ENCODE measurements at regions not wholly inside any gene's neighbourhood (a gene's known extent, or its start where the extent isn't known, plus 50 kb on each side); places are given as distances from the start of the nearest gene placed in this dataset.
A peak's percentile ranks its signal among the peaks of the same experiment; 100 is the strongest.

- ATAC-seq, result no peak
Measured at GRCh38 chr15:89421219-89421618, 75.2 kb downstream of the RHCG start.

GRCh38 chr15:89419370-89419984 is 76.9 kb downstream of the RHCG start:
- Mint-ChIP-seq H3K36me3 (peaks cover 0 to 15% (median 2%) of the 10 kb centered on the region in 3 donors), H3K27me3 (peaks cover 34 to 84% (median 69%) of the 10 kb centered on the region in 5 donors), H3K4me1 (peaks cover 3 to 6% (median 4%) of the 10 kb centered on the region in 4 donors), H3K9me3 (no peaks in the 10 kb centered on the region), H3K27ac (no peak overlapping the region), H3K4me3 (no peak overlapping the region)
- POLR2A ChIA-PET, result no interaction called here
- DNase-seq (peak in 5 of 10 donors; percentile 16 to 41 (median 35)), ATAC-seq (peak; percentile 44 to 47)

More at GRCh38 chr15:89421219-89421618, 75.2 kb downstream of the RHCG start:
- H3K4me3 Mint-ChIP-seq, result no peak overlapping the region
- H3K4me1 Mint-ChIP-seq, result peaks cover under 1 to 3% (median 1%) of the 10 kb centered on the region in 4 donors
- H3K36me3 Mint-ChIP-seq, result peaks cover 0 to 15% (median 0%) of the 10 kb centered on the region in 3 donors
- peaks cover 30 to 66% (median 58%) of the 10 kb centered on the region in 5 donors for H3K27me3 Mint-ChIP-seq
- POLR2A ChIA-PET, result no interaction called here
- no peak overlapping the region for H3K27ac Mint-ChIP-seq
- no peak for DNase-seq
- no peaks in the 10 kb centered on the region for H3K9me3 Mint-ChIP-seq

- Mint-ChIP-seq H3K27ac (no peak overlapping the region), H3K4me3 (no peak overlapping the region), H3K36me3 (peaks cover 0 to 15% (median 2%) of the 10 kb centered on the region in 3 donors), H3K27me3 (peaks cover 44 to 100% (median 78%) of the 10 kb centered on the region in 5 donors), H3K9me3 (peaks cover 0 to under 1% (median 0%) of the 10 kb centered on the region in 9 donors), H3K4me1 (peaks cover 5 to 6% (median 5%) of the 10 kb centered on the region in 4 donors)
- DNase-seq (no peak), ATAC-seq (no peak)
- POLR2A ChIA-PET, result interaction anchor here (0.7 to 1.2 kb wide), 2 partner anchors 13 to 385 kb away, joined by 3 read pairs; no protein-coding TSS in a partner anchor
Measured at GRCh38 chr15:89417206-89417725, 79.1 kb downstream of the RHCG start.

GRCh38 chr15:89416339-89417183 is 79.8 kb downstream of the RHCG start:
- H3K27ac Mint-ChIP-seq, result peak overlapping the region in 1 of 10 donors; percentile 34
- peaks cover 8 to 12% (median 10%) of the 10 kb centered on the region in 4 donors for H3K4me1 Mint-ChIP-seq
- peak in 9 of 10 donors; percentile 34 to 67 (median 43) for DNase-seq
- peaks cover 0 to 15% (median 4%) of the 10 kb centered on the region in 3 donors for H3K36me3 Mint-ChIP-seq
- H3K9me3 Mint-ChIP-seq, result peaks cover 0 to 2% (median 0%) of the 10 kb centered on the region in 9 donors
- POLR2A ChIA-PET, result interaction anchor here (0.7 kb wide), 1 partner anchor 386 kb away, joined by 3 read pairs; no protein-coding TSS in a partner anchor
- peaks cover 43 to 100% (median 79%) of the 10 kb centered on the region in 5 donors for H3K27me3 Mint-ChIP-seq
- peak; percentile 66 to 78 for ATAC-seq
- H3K4me3 Mint-ChIP-seq, result peak overlapping the region in 4 of 10 donors; percentile 33 to 57 (median 51)

- no peak for ATAC-seq
- DNase-seq, result no peak
- Mint-ChIP-seq H3K9me3 (peaks cover 0 to 2% (median 0%) of the 10 kb centered on the region in 9 donors), H3K27ac (no peak overlapping the region), H3K27me3 (peaks cover 37 to 100% (median 77%) of the 10 kb centered on the region in 5 donors), H3K4me3 (no peak overlapping the region), H3K36me3 (peaks cover 0 to 7% (median 4%) of the 10 kb centered on the region in 3 donors), H3K4me1 (peaks cover 11 to 24% (median 19%) of the 10 kb centered on the region in 4 donors)
- POLR2A ChIA-PET, result no interaction called here
Measured at GRCh38 chr15:89414571-89414970, 79.9 kb upstream of the POLG start.

- H3K4me1 Mint-ChIP-seq, result peaks cover 17 to 31% (median 26%) of the 10 kb centered on the region in 4 donors
- H3K4me3 Mint-ChIP-seq, result no peak overlapping the region
- no peak for DNase-seq
- H3K36me3 Mint-ChIP-seq, result peaks cover 0 to 7% (median 4%) of the 10 kb centered on the region in 3 donors
- peaks cover 0 to 2% (median 0%) of the 10 kb centered on the region in 9 donors for H3K9me3 Mint-ChIP-seq
- ATAC-seq, result no peak
- H3K27me3 Mint-ChIP-seq, result peaks cover 40 to 100% (median 77%) of the 10 kb centered on the region in 5 donors
- POLR2A ChIA-PET, result no interaction called here
- H3K27ac Mint-ChIP-seq, result no peak overlapping the region
Measured at GRCh38 chr15:89413877-89414276, 79.3 kb upstream of the POLG start.

GRCh38 chr15:89412905-89413411 is 78.3 kb upstream of the POLG start:
- no peak for ATAC-seq
- Mint-ChIP-seq H3K36me3 (peaks cover 0 to 7% (median 4%) of the 10 kb centered on the region in 3 donors), H3K4me3 (no peak overlapping the region), H3K27ac (no peak overlapping the region), H3K9me3 (peaks cover 0 to 2% (median 0%) of the 10 kb centered on the region in 9 donors), H3K4me1 (peaks cover 22 to 41% (median 35%) of the 10 kb centered on the region in 4 donors), H3K27me3 (peaks cover 47 to 100% (median 78%) of the 10 kb centered on the region in 5 donors)
- DNase-seq, result no peak
- POLR2A ChIA-PET, result no interaction called here

- Mint-ChIP-seq H3K36me3 (peaks cover 0 to 2% (median 0%) of the 10 kb centered on the region in 3 donors), H3K27me3 (peaks cover 48 to 100% (median 81%) of the 10 kb centered on the region in 5 donors), H3K4me1 (peaks cover 20 to 55% (median 45%) of the 10 kb centered on the region in 4 donors), H3K9me3 (peaks cover 0 to 2% (median 0%) of the 10 kb centered on the region in 9 donors), H3K4me3 (peak overlapping the region in 6 of 10 donors; percentile 10 to 93 (median 50)), H3K27ac (no peak overlapping the region)
- no peak for DNase-seq
- ATAC-seq, result no peak
- POLR2A ChIA-PET, result no interaction called here
Measured at GRCh38 chr15:89410039-89410435, 75.4 kb upstream of the POLG start.

- POLR2A ChIA-PET, result no interaction called here
- peaks cover 0 to 2% (median 0%) of the 10 kb centered on the region in 3 donors for H3K36me3 Mint-ChIP-seq
- no peak for ATAC-seq
- peaks cover 48 to 100% (median 83%) of the 10 kb centered on the region in 5 donors for H3K27me3 Mint-ChIP-seq
- H3K4me1 Mint-ChIP-seq, result peaks cover 20 to 55% (median 45%) of the 10 kb centered on the region in 4 donors
- H3K27ac Mint-ChIP-seq, result peak overlapping the region in 1 of 10 donors; percentile 56
- H3K4me3 Mint-ChIP-seq, result peak overlapping the region; percentile 73 to 93 (median 91)
- peaks cover 0 to 2% (median 0%) of the 10 kb centered on the region in 9 donors for H3K9me3 Mint-ChIP-seq
- no peak for DNase-seq
Measured at GRCh38 chr15:89409184-89410038, 74.8 kb upstream of the POLG start.

GRCh38 chr15:89408372-89409183 is 74.0 kb upstream of the POLG start:
- peaks cover 20 to 55% (median 45%) of the 10 kb centered on the region in 4 donors for H3K4me1 Mint-ChIP-seq
- H3K4me3 Mint-ChIP-seq, result peak overlapping the region; percentile 73 to 93 (median 91)
- H3K27me3 Mint-ChIP-seq, result peaks cover 51 to 100% (median 83%) of the 10 kb centered on the region in 5 donors
- H3K27ac Mint-ChIP-seq, result peak overlapping the region in 1 of 10 donors; percentile 56
- peak in 1 of 2 donors; percentile 23 for ATAC-seq
- no peak for DNase-seq
- peaks cover 0 to 2% (median 0%) of the 10 kb centered on the region in 9 donors for H3K9me3 Mint-ChIP-seq
- peaks cover 0 to 2% (median 0%) of the 10 kb centered on the region in 3 donors for H3K36me3 Mint-ChIP-seq
- POLR2A ChIA-PET, result no interaction called here

Data from naive thymus-derived CD8-positive, alpha-beta T cell (primary cell).